NT2/D1 (cell line): ENCODE measurements at regions not wholly inside any gene's neighbourhood (a gene's known extent, or its start where the extent isn't known, plus 50 kb on each side); places are given as distances from the start of the nearest gene placed in this dataset.

ENCODE experiments used
- SUZ12 ChIP-seq: IDR thresholded peaks from 2 replicates; pipeline ENCODE4 v1.6.1; 2011; ENCODE audit not compliant: insufficient read length, insufficient read depth; ENCODE audit errors: extremely low read depth
- YY1 ChIP-seq: IDR thresholded peaks from 2 replicates; pipeline ENCODE4 v1.6.1; 2011; ENCODE audit not compliant: insufficient read length, insufficient read depth
- ZNF274 ChIP-seq: IDR thresholded peaks from 2 replicates; pipeline ENCODE4 v1.6.1; 2011; ENCODE audit warnings: mild to moderate bottlenecking, low read depth, low read length

DNA sequence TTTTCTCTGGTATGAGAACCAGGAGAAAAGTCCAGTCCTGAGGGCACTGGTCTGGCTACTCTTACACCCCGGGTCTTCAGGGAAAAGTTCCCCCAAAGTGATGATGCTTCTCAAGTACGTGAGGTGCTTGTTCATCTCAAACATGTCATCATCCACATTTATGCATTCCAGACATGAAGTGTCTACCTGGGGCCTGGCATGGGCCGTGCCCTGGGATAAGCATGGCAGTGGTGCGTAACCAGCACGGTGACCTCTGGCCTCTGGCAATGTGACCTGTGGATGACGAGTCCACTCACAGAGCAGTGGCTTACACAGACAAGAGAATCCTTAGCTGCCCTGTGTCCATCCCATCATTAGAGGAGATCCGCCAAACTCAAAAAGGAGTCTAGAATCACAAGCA, 74.8 kb upstream of the LGALSL start:
- TF ChIP-seq ZNF274 (no peak), YY1 (no peak), SUZ12 (no peak)
